SU-DHL-6 (cell line): ENCODE measurements at regions not wholly inside any gene's neighbourhood (a gene's known extent, or its start where the extent isn't known, plus 50 kb on each side); places are given as distances from the start of the nearest gene placed in this dataset.

ENCODE experiments used
- H2AFZ ChIP-seq: fragments of 200-600 bp; sonication (generic); 2 replicates; pipeline ENCODE4 v1.6.1; 2014; ENCODE audit warnings: low read depth, mild to moderate bottlenecking, moderate library complexity, mixed read lengths, antibody characterized with exemption, low read length; ENCODE audit not compliant: severe bottlenecking
- H3F3A ChIP-seq: fragments of 200-600 bp; shearing (Covaris generic); 2 replicates; pipeline ENCODE4 v1.6.0; 2016; ENCODE audit warnings: antibody characterized with exemption, mild to moderate bottlenecking; ENCODE audit not compliant: insufficient read depth
- H3K27ac ChIP-seq: fragments of 200-600 bp; sonication (generic); 2 replicates; pipeline ENCODE4 v1.5.1; 2016; ENCODE audit warnings: low read depth, mild to moderate bottlenecking, low read length, moderate library complexity, mixed read lengths
- H3K27me3 ChIP-seq: fragments of 200-600 bp; sonication (generic), shearing (Covaris generic); 2 replicates; pipeline ENCODE4 v1.6.0; 2014; ENCODE audit warnings: mild to moderate bottlenecking, low read length
- H3K36me3 ChIP-seq: fragments of 200-600 bp; sonication (generic); 2 replicates; pipeline ENCODE4 v1.6.1; 2014; ENCODE audit warnings: mild to moderate bottlenecking, low read length, mixed read lengths
- H3K4me2 ChIP-seq: fragments of 300-600, 200-600 bp; shearing (Covaris generic), sonication (generic); 2 replicates; pipeline ENCODE4 v1.6.0; 2014; ENCODE audit warnings: low read length, low read depth, mild to moderate bottlenecking; ENCODE audit not compliant: poor library complexity, severe bottlenecking
- H3K4me3 ChIP-seq: fragments of 200-600 bp; sonication (generic); 2 replicates; pipeline ENCODE4 v1.5.1; 2014; ENCODE audit warnings: antibody characterized with exemption, low read length, mild to moderate bottlenecking, mixed read lengths; ENCODE audit not compliant: insufficient read depth, poor library complexity, severe bottlenecking
- H3K79me2 ChIP-seq: fragments of 200-600 bp; sonication (generic); 2 replicates; pipeline ENCODE4 v1.6.1; 2014; ENCODE audit warnings: mild to moderate bottlenecking, low read length, moderate library complexity; ENCODE audit not compliant: insufficient read depth
- H3K9ac ChIP-seq: fragments of 200-600 bp; sonication (generic); 2 replicates; pipeline ENCODE4 v1.7.0; 2014; ENCODE audit warnings: mild to moderate bottlenecking, low read length
- H3K9me2 ChIP-seq: fragments of 200-600 bp; sonication (generic); replicated peaks from 2 replicates; pipeline ENCODE4 v1.6.1; 2014; ENCODE audit warnings: low read length; ENCODE audit not compliant: insufficient read depth
- H3K9me3 ChIP-seq: fragments of 200-600 bp; sonication (generic); 2 replicates; pipeline ENCODE4 v1.6.1; 2014; ENCODE audit warnings: low read length, mixed read lengths; ENCODE audit not compliant: insufficient read depth
- H4K20me1 ChIP-seq: fragments of 200-600 bp; sonication (generic); 2 replicates; pipeline ENCODE4 v1.6.1; 2014; ENCODE audit warnings: low read depth, mild to moderate bottlenecking, antibody characterized with exemption, low read length, moderate library complexity, mixed read lengths
- CTCF ChIP-seq: fragments of 200-600 bp; sonication (generic); IDR thresholded peaks from one replicate; pipeline ENCODE4 v1.5.1; 2017; ENCODE audit warnings: antibody characterized with exemption, mild to moderate bottlenecking, low read length, moderate library complexity; ENCODE audit not compliant: insufficient read depth, poor library complexity, severe bottlenecking
- EZH2phosphoT487 ChIP-seq: fragments of 200-600 bp; sonication (generic), shearing (Covaris generic); conservative IDR thresholded peaks from 2 replicates; pipeline ENCODE4 v1.6.1; 2018; ENCODE audit warnings: mild to moderate bottlenecking, antibody characterized with exemption, low read length, moderate library complexity, mixed read lengths

- Histone ChIP-seq H2AFZ (no peak overlapping the region), H3K4me3 (no peak overlapping the region), H3K27ac (no peak overlapping the region), H3K9ac (no peak overlapping the region), H3K4me2 (no peak overlapping the region), H3K9me3 (no peaks in the 10 kb centered on the region), H3K9me2 (no peaks in the 10 kb centered on the region), H3K36me3 (no peaks in the 10 kb centered on the region), H4K20me1 (no peaks in the 10 kb centered on the region), H3F3A (no peaks in the 10 kb centered on the region), H3K27me3 (no peaks in the 10 kb centered on the region), H3K79me2 (no peaks in the 10 kb centered on the region)
- TF ChIP-seq CTCF (no peak), EZH2phosphoT487 (no peak)
These were observed 120.5 kb upstream of the NGF start for GRCh38 chr1:115458426-115459114.

- no peak overlapping the region for H3K9ac ChIP-seq
- no peaks in the 10 kb centered on the region for H3K79me2 ChIP-seq
- no peak overlapping the region for H3K4me2 ChIP-seq
- no peak overlapping the region for H2AFZ ChIP-seq
- no peak overlapping the region for H3K27ac ChIP-seq
- no peaks in the 10 kb centered on the region for H3K9me2 ChIP-seq
- H3K9me3 ChIP-seq = no peaks in the 10 kb centered on the region
- H3K27me3 ChIP-seq = no peaks in the 10 kb centered on the region
- no peak overlapping the region for H3K4me3 ChIP-seq
- no peak for TF ChIP-seq CTCF
- TF ChIP-seq EZH2phosphoT487 = no peak
- no peaks in the 10 kb centered on the region for H4K20me1 ChIP-seq
- H3K36me3 ChIP-seq = no peaks in the 10 kb centered on the region
- no peaks in the 10 kb centered on the region for H3F3A ChIP-seq
These were observed 119.2 kb upstream of the NGF start for GRCh38 chr1:115457289-115457688.

- no peaks in the 10 kb centered on the region for H3F3A ChIP-seq
These were observed 118.5 kb upstream of the NGF start for GRCh38 chr1:115456441-115456961.

More at GRCh38 chr1:115456441-115456961, 118.5 kb upstream of the NGF start:
- Histone ChIP-seq H3K9ac (no peak overlapping the region), H2AFZ (no peak overlapping the region), H3K27me3 (no peaks in the 10 kb centered on the region), H3K9me3 (no peaks in the 10 kb centered on the region), H3K79me2 (no peaks in the 10 kb centered on the region), H3K4me2 (no peak overlapping the region), H4K20me1 (no peaks in the 10 kb centered on the region), H3K36me3 (no peaks in the 10 kb centered on the region), H3K9me2 (no peaks in the 10 kb centered on the region), H3K27ac (no peak overlapping the region), H3K4me3 (no peak overlapping the region)
- TF ChIP-seq CTCF (no peak), EZH2phosphoT487 (no peak)
